ENCODE measurements at regions not wholly inside any gene's neighbourhood (a gene's known extent, or its start where the extent isn't known, plus 50 kb on each side); places are given as distances from the start of the nearest gene placed in this dataset.

GRCh38 chr2:21254170-21254965 is 130.6 kb downstream of the TDRD15 start:
- TF ChIP-seq POLR2A (IDR thresholded peaks at IDR 0.05; ENCODE audit: low read depth, low read length) (no peak), FOS (IDR thresholded peaks at IDR 0.05; ENCODE audit: low read depth, low read length) (no peak), MXI1 (IDR thresholded peaks at IDR 0.05; ENCODE audit: borderline replicate concordance, low read depth, low read length) (no peak), RFX5 (IDR thresholded peaks at IDR 0.05; ENCODE audit: low read depth, low read length) (no peak), RAD21 (IDR thresholded peaks at IDR 0.05; ENCODE audit: low read length) (no peak), ELK1 (IDR thresholded peaks at IDR 0.05; ENCODE audit: borderline replicate concordance, low read depth, low read length) (no peak), BHLHE40 (IDR thresholded peaks at IDR 0.05; ENCODE audit: low read depth, low read length) (no peak), NFE2L2 (IDR thresholded peaks at IDR 0.05; ENCODE audit: low read depth, low read length) (peak; percentile 43; the same call in 1 of the 2 replicates), CEBPB (IDR thresholded peaks at IDR 0.05; ENCODE audit: low read depth, low read length) (no peak), SMC3 (IDR thresholded peaks at IDR 0.05; ENCODE audit: low read depth, low read length) (no peak), CHD1 (IDR thresholded peaks at IDR 0.05; ENCODE audit: low read depth, low read length) (no peak)
- TF ChIP-seq, protein P1, sequence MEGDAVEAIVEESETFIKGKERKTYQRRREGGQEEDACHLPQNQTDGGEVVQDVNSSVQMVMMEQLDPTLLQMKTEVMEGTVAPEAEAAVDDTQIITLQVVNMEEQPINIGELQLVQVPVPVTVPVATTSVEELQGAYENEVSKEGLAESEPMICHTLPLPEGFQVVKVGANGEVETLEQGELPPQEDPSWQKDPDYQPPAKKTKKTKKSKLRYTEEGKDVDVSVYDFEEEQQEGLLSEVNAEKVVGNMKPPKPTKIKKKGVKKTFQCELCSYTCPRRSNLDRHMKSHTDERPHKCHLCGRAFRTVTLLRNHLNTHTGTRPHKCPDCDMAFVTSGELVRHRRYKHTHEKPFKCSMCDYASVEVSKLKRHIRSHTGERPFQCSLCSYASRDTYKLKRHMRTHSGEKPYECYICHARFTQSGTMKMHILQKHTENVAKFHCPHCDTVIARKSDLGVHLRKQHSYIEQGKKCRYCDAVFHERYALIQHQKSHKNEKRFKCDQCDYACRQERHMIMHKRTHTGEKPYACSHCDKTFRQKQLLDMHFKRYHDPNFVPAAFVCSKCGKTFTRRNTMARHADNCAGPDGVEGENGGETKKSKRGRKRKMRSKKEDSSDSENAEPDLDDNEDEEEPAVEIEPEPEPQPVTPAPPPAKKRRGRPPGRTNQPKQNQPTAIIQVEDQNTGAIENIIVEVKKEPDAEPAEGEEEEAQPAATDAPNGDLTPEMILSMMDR (conservative IDR thresholded peaks at IDR 0.05; ENCODE audit: low read depth, low read length): no peak
- TF ChIP-seq, protein P2, sequence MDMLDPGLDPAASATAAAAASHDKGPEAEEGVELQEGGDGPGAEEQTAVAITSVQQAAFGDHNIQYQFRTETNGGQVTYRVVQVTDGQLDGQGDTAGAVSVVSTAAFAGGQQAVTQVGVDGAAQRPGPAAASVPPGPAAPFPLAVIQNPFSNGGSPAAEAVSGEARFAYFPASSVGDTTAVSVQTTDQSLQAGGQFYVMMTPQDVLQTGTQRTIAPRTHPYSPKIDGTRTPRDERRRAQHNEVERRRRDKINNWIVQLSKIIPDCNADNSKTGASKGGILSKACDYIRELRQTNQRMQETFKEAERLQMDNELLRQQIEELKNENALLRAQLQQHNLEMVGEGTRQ (IDR thresholded peaks at IDR 0.05; ENCODE audit: low read depth, low read length): no peak

All from IMR-90 (cell line).